Activated T-cell treated with anti-CD3 and anti-CD28 coated beads, Interleukin-2, amount 50 U/mL, for 1 hour (primary cell): ENCODE measurements at regions not wholly inside any gene's neighbourhood (a gene's known extent, or its start where the extent isn't known, plus 50 kb on each side); places are given as distances from the start of the nearest gene placed in this dataset.

ENCODE experiments used
- DNase-seq: peaks from one replicate; pipeline ENCODE4 v3.0.0-alpha.2; 2020

- no peak for DNase-seq
Observed at GRCh38 chr14:101340556-101340955, 220.7 kb upstream of the DIO3 start.

- DNase-seq, result no peak
Observed at GRCh38 chr14:101347893-101348777, 213.2 kb upstream of the DIO3 start.

GRCh38 chr14:101349108-101349507 lies 212.2 kb upstream of the DIO3 start:
- DNase-seq, result no peak

GRCh38 chr14:101350021-101350420 lies 211.3 kb upstream of the DIO3 start:
- DNase-seq, result no peak

- no peak for DNase-seq
Observed at GRCh38 chr14:101350691-101351090, 210.6 kb upstream of the DIO3 start.

- DNase-seq, result no peak
Observed at GRCh38 chr14:101351146-101351545, 210.1 kb upstream of the DIO3 start.

- DNase-seq, result no peak
Observed at GRCh38 chr14:101351769-101352168, 209.5 kb upstream of the DIO3 start.

- DNase-seq, result no peak
Observed at GRCh38 chr14:101352567-101352966, 208.7 kb upstream of the DIO3 start.

GRCh38 chr14:101353422-101353821 lies 207.9 kb upstream of the DIO3 start:
- DNase-seq, result no peak

GRCh38 chr14:101354726-101355125 lies 206.6 kb upstream of the DIO3 start:
- no peak for DNase-seq

GRCh38 chr14:101355284-101355683 lies 206.0 kb upstream of the DIO3 start:
- no peak for DNase-seq

- DNase-seq, result no peak
Observed at GRCh38 chr14:101357038-101357437, 204.3 kb upstream of the DIO3 start.

GRCh38 chr14:101357559-101358319 lies 203.6 kb upstream of the DIO3 start:
- DNase-seq, result no peak

GRCh38 chr14:101358320-101359125 lies 202.8 kb upstream of the DIO3 start:
- DNase-seq, result no peak

GRCh38 chr14:101359221-101360053 lies 201.9 kb upstream of the DIO3 start:
- no peak for DNase-seq

- no peak for DNase-seq
Observed at GRCh38 chr14:101360054-101360911, 201.0 kb upstream of the DIO3 start.

GRCh38 chr14:101361044-101361443 lies 200.3 kb upstream of the DIO3 start:
- no peak for DNase-seq

- DNase-seq, result no peak
Observed at GRCh38 chr14:101361451-101362433, 199.6 kb upstream of the DIO3 start.

- no peak for DNase-seq
Observed at GRCh38 chr14:101362529-101363260, 198.6 kb upstream of the DIO3 start.

- no peak for DNase-seq
Observed at GRCh38 chr14:101363261-101363555, 198.1 kb upstream of the DIO3 start.
